Karpas-422 (cell line): ENCODE measurements at regions not wholly inside any gene's neighbourhood (a gene's known extent, or its start where the extent isn't known, plus 50 kb on each side); places are given as distances from the start of the nearest gene placed in this dataset.

Source experiments
- DNase-seq: peaks from one replicate; pipeline ENCODE4 v3.0.0-alpha.2; 2015
- H2AFZ ChIP-seq: fragments of 200-600 bp; sonication (generic); 2 replicates; pipeline ENCODE4 v1.6.1; 2014; ENCODE audit warnings: antibody characterized with exemption, low read length, mixed read lengths
- H3K27ac ChIP-seq: fragments of 200-600 bp; sonication (generic); 2 replicates; pipeline ENCODE4 v1.5.1; 2014; ENCODE audit warnings: mild to moderate bottlenecking, low read length, moderate library complexity
- H3K27me3 ChIP-seq: fragments of 200-600 bp; sonication (generic); 2 replicates; pipeline ENCODE4 v1.6.1; 2014; ENCODE audit warnings: low read length, mixed read lengths
- H3K36me3 ChIP-seq: fragments of 200-600 bp; sonication (generic); 2 replicates; pipeline ENCODE4 v1.6.1; 2014; ENCODE audit warnings: low read length, mixed read lengths; ENCODE audit not compliant: insufficient read depth
- H3K4me1 ChIP-seq: fragments of 200-600 bp; sonication (generic); 2 replicates; pipeline ENCODE4 v1.6.1; 2014; ENCODE audit warnings: mild to moderate bottlenecking, low read length, mixed read lengths
- H3K4me2 ChIP-seq: fragments of 200-600 bp; sonication (generic); 2 replicates; pipeline ENCODE4 v1.6.1; 2014; ENCODE audit warnings: low read length, low read depth, mild to moderate bottlenecking; ENCODE audit not compliant: poor library complexity, severe bottlenecking
- H3K4me3 ChIP-seq: fragments of 200-600 bp; sonication (generic); 2 replicates; pipeline ENCODE4 v1.5.1; 2014; ENCODE audit warnings: mild to moderate bottlenecking, antibody characterized with exemption, low read length, mixed read lengths
- H3K79me2 ChIP-seq: fragments of 200-600 bp; sonication (generic); 2 replicates; pipeline ENCODE4 v1.6.1; 2014; ENCODE audit warnings: mild to moderate bottlenecking, low read length, mixed read lengths
- H3K9ac ChIP-seq: fragments of 200-600 bp; sonication (generic); 2 replicates; pipeline ENCODE4 v1.6.0; 2014; ENCODE audit warnings: low read length
- H3K9me2 ChIP-seq: fragments of 200-600 bp; sonication (generic), shearing (Covaris generic); replicated peaks from 2 replicates; pipeline ENCODE4 v1.6.0; 2014; ENCODE audit warnings: mild to moderate bottlenecking, low read length, moderate library complexity; ENCODE audit not compliant: insufficient read depth
- H3K9me3 ChIP-seq: fragments of 300-700, 200-600 bp; sonication (generic); 2 replicates; pipeline ENCODE4 v1.6.1; 2014; ENCODE audit warnings: low read length, mixed read lengths
- H4K20me1 ChIP-seq: fragments of 200-600 bp; sonication (generic); 2 replicates; pipeline ENCODE4 v1.6.1; 2014; ENCODE audit warnings: mild to moderate bottlenecking, antibody characterized with exemption, low read length, low read depth; ENCODE audit not compliant: insufficient read depth

- no peak overlapping the region for H3K4me3 ChIP-seq
- no peak overlapping the region for H2AFZ ChIP-seq
- no peak for DNase-seq
- H3K27me3 ChIP-seq, result no peaks in the 10 kb centered on the region
- H3K4me2 ChIP-seq, result no peak overlapping the region
- H3K4me1 ChIP-seq, result no peaks in the 10 kb centered on the region
- no peaks in the 10 kb centered on the region for H3K9me3 ChIP-seq
- no peaks in the 10 kb centered on the region for H4K20me1 ChIP-seq
- no peaks in the 10 kb centered on the region for H3K9me2 ChIP-seq
- H3K9ac ChIP-seq, result no peak overlapping the region
- H3K79me2 ChIP-seq, result no peaks in the 10 kb centered on the region
- H3K27ac ChIP-seq, result no peak overlapping the region
- no peaks in the 10 kb centered on the region for H3K36me3 ChIP-seq
Measured at GRCh38 chr14:65881642-65882041, 469.1 kb downstream of the FUT8 start.

GRCh38 chr14:65888677-65889076, 476.1 kb downstream of the FUT8 start:
- Histone ChIP-seq H3K27ac (no peak overlapping the region), H3K9me3 (no peaks in the 10 kb centered on the region), H3K79me2 (no peaks in the 10 kb centered on the region), H3K36me3 (no peaks in the 10 kb centered on the region), H3K4me3 (no peak overlapping the region), H3K9me2 (no peaks in the 10 kb centered on the region), H4K20me1 (no peaks in the 10 kb centered on the region), H3K27me3 (peaks cover 3% of the 10 kb centered on the region; the same call in 1 of the 2 replicates), H2AFZ (no peak overlapping the region), H3K4me1 (no peaks in the 10 kb centered on the region), H3K4me2 (no peak overlapping the region), H3K9ac (no peak overlapping the region)
- no peak for DNase-seq

- H3K4me2 ChIP-seq, result no peak overlapping the region
- H3K4me1 ChIP-seq, result no peaks in the 10 kb centered on the region
- H3K27ac ChIP-seq, result no peak overlapping the region
- DNase-seq, result no peak
- no peaks in the 10 kb centered on the region for H3K36me3 ChIP-seq
- H3K27me3 ChIP-seq, result peaks cover 3% of the 10 kb centered on the region; the same call in 1 of the 2 replicates
- no peaks in the 10 kb centered on the region for H3K9me3 ChIP-seq
- no peaks in the 10 kb centered on the region for H4K20me1 ChIP-seq
- H2AFZ ChIP-seq, result no peak overlapping the region
- H3K9ac ChIP-seq, result no peak overlapping the region
- H3K79me2 ChIP-seq, result no peaks in the 10 kb centered on the region
- no peak overlapping the region for H3K4me3 ChIP-seq
- no peaks in the 10 kb centered on the region for H3K9me2 ChIP-seq
Measured at GRCh38 chr14:65892315-65892714, 479.8 kb downstream of the FUT8 start.

GRCh38 chr14:65900164-65900563, 487.6 kb downstream of the FUT8 start:
- no peak overlapping the region for H3K4me3 ChIP-seq
- H4K20me1 ChIP-seq, result no peaks in the 10 kb centered on the region
- no peak overlapping the region for H2AFZ ChIP-seq
- H3K4me2 ChIP-seq, result no peak overlapping the region
- no peaks in the 10 kb centered on the region for H3K4me1 ChIP-seq
- no peaks in the 10 kb centered on the region for H3K79me2 ChIP-seq
- no peaks in the 10 kb centered on the region for H3K36me3 ChIP-seq
- DNase-seq, result no peak
- H3K9me3 ChIP-seq, result no peaks in the 10 kb centered on the region; the same call in 1 of the 2 replicates
- H3K9me2 ChIP-seq, result no peaks in the 10 kb centered on the region
- no peak overlapping the region for H3K9ac ChIP-seq
- H3K27me3 ChIP-seq, result no peaks in the 10 kb centered on the region; the same call in 1 of the 2 replicates
- no peak overlapping the region for H3K27ac ChIP-seq

- Histone ChIP-seq H3K27me3 (no peaks in the 10 kb centered on the region; the same call in 1 of the 2 replicates), H3K27ac (no peak overlapping the region), H3K4me3 (no peak overlapping the region), H3K9me2 (no peaks in the 10 kb centered on the region), H3K4me1 (no peaks in the 10 kb centered on the region), H2AFZ (no peak overlapping the region), H3K9me3 (no peaks in the 10 kb centered on the region; the same call in 1 of the 2 replicates), H3K36me3 (no peaks in the 10 kb centered on the region), H4K20me1 (no peaks in the 10 kb centered on the region), H3K79me2 (no peaks in the 10 kb centered on the region), H3K4me2 (no peak overlapping the region), H3K9ac (no peak overlapping the region)
- no peak for DNase-seq
Measured at GRCh38 chr14:65901595-65901994, 489.1 kb downstream of the FUT8 start.

GRCh38 chr14:65904988-65905387, 492.5 kb downstream of the FUT8 start:
- no peaks in the 10 kb centered on the region; the same call in 1 of the 2 replicates for H3K27me3 ChIP-seq

GRCh38 chr14:65906344-65906743, 493.8 kb downstream of the FUT8 start:
- no peaks in the 10 kb centered on the region; the same call in 1 of the 2 replicates for H3K27me3 ChIP-seq
- no peak overlapping the region for H3K27ac ChIP-seq
- H3K4me1 ChIP-seq, result peaks cover 7% of the 10 kb centered on the region
- no peaks in the 10 kb centered on the region for H3K79me2 ChIP-seq
- H3K4me3 ChIP-seq, result no peak overlapping the region
- no peaks in the 10 kb centered on the region for H3K9me2 ChIP-seq
- no peak overlapping the region for H3K4me2 ChIP-seq
- no peaks in the 10 kb centered on the region for H3K36me3 ChIP-seq
- H4K20me1 ChIP-seq, result no peaks in the 10 kb centered on the region
- H3K9ac ChIP-seq, result no peak overlapping the region
- H3K9me3 ChIP-seq, result no peaks in the 10 kb centered on the region; the same call in 1 of the 2 replicates
- no peak overlapping the region for H2AFZ ChIP-seq
- DNase-seq, result no peak

More at GRCh38 chr14:65904988-65905387, 492.5 kb downstream of the FUT8 start:
- Histone ChIP-seq H3K79me2 (no peaks in the 10 kb centered on the region), H3K4me1 (peaks cover 7% of the 10 kb centered on the region), H4K20me1 (no peaks in the 10 kb centered on the region), H3K9ac (no peak overlapping the region), H3K36me3 (no peaks in the 10 kb centered on the region), H3K4me2 (no peak overlapping the region), H3K9me2 (no peaks in the 10 kb centered on the region), H3K4me3 (no peak overlapping the region), H3K27ac (no peak overlapping the region), H3K9me3 (no peaks in the 10 kb centered on the region; the same call in 1 of the 2 replicates), H2AFZ (no peak overlapping the region)
- DNase-seq, result no peak

- no peaks in the 10 kb centered on the region for H4K20me1 ChIP-seq
- no peak overlapping the region for H2AFZ ChIP-seq
- H3K9me2 ChIP-seq, result no peaks in the 10 kb centered on the region
- no peaks in the 10 kb centered on the region for H3K79me2 ChIP-seq
- H3K4me2 ChIP-seq, result no peak overlapping the region
- no peaks in the 10 kb centered on the region for H3K36me3 ChIP-seq
- H3K4me1 ChIP-seq, result peaks cover 7% of the 10 kb centered on the region
- no peak overlapping the region for H3K4me3 ChIP-seq
- no peaks in the 10 kb centered on the region; the same call in 1 of the 2 replicates for H3K27me3 ChIP-seq
- H3K9ac ChIP-seq, result no peak overlapping the region
- H3K9me3 ChIP-seq, result no peaks in the 10 kb centered on the region
- no peak for DNase-seq
- H3K27ac ChIP-seq, result no peak overlapping the region
Measured at GRCh38 chr14:65906948-65907347, 494.4 kb downstream of the FUT8 start.
